Hypothalamus (tissue), 51 donors: ENCODE measurements at regions not wholly inside any gene's neighbourhood (a gene's known extent, or its start where the extent isn't known, plus 50 kb on each side); places are given as distances from the start of the nearest gene placed in this dataset.
A peak's percentile ranks its signal among the peaks of the same experiment; 100 is the strongest.

Experiments used
- DNase-seq, 51 donors: peaks; one replicate each; lab custom pipeline; 2025; lab: John Stamatoyannopoulos, UW

DNA sequence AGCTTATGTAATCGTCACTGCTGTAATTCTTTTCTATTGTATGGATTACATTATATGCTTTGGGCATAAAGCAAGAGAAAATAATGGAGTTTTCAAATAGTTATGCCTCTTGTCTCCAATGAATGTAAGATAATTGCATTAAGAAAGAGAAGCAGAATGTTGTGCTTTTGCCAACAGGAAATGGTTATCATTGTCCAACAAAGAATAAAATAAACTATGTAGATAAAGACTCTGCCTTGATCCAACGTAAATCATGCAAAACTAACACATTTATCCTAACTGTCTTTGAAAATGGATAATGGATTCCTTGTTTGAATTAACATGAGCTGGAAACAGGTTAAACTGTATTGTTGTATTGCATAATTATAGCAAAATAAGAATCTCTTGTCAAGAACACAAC, 1709.0 kb downstream of the PCDH7 start:
- DNase-seq: no peak

DNA sequence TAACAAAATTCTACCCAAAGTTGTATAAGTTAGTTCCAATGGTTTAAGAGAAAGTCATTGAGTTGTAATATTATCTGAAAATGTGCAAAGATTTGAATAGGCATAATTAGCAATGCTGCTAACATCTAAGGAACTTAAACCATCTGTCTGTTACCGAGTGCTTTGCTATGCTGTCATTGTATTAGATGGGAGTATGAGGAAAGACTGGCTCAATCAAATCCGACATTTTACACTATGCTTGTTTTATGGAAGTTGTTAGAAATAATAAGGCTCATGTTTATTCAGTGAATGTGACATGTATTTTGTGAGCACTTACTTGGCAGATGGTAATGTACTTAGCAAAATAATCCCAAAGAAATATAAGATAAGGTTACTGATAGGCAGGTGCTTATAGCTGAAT, 1715.1 kb downstream of the PCDH7 start:
- DNase-seq: no peak

DNA sequence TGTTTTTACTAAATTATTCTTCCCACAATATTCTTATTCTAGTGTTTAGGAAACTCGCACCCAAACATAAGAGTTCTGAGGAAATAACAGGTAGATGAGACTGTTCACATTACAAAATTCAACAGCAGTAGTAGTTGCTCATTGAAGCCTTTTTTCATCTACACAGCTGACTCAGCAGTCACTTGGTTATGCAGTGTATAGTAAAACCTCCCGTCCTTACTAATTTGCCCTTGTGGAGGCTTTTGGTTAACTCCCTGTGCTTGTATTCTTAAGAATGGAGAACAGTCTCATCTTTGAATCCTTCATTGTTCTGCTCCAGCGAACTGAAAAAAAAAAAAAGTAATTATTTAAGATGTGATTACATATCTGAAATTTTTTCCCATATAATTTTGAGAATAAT, 1716.6 kb downstream of the PCDH7 start:
- no peak for DNase-seq

DNA sequence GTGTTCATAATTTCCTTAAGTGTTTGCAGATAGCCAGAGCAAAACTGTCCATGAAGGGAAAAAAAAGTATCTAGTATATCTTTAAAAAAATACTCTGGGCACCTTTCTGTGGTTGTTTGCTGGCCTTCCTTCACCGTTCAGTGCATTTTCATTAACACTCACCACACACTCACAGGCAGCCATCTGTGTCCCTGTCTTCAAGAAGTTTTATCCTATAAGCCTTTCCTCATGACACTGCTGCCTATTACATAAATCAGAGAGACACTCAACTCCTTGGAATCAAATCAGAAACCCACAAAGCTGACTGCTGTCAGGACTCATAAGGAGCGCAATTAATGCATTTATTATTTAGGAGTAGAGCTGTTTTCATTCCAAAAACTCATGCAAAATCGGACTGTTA, 1720.2 kb downstream of the PCDH7 start:
- DNase-seq: no peak

DNA sequence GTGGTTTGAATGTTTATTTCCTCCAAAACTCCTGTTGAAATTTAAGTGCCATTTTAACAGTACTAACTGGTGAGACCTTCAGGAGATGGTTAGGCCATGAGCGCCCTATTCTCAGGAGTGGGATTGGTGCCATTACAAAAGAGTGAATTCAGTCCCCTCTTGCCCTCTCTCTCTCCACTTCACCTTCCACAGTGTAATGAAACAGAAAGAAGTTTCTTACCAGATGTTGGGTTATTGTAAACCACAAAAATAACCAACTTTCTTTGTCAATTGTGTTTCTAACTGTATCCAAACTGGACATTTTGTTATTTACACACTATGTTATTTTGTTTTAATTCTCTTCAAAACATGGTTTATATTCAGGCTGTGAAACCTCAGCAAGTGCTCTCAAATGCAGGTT, 1734.3 kb downstream of the PCDH7 start:
- DNase-seq: no peak

DNA sequence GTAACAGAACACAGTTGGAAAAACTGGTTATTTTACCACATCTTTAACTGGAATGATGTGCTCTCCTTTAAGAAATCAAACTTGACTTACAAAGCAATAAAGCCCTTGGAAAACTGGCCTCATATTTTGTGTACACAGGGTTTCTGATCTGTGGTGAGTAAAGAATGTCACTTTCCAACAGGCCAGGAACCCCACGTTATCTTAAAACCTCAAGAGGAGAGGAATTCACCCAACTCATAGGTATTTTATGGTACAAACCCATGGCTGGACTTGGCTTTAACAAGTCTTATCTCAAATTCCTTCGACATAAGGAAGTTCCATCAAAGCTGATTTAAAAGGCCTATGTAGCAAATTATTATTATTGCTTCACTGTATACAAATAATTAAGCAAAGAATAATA, 1735.1 kb downstream of the PCDH7 start:
- DNase-seq: no peak

DNA sequence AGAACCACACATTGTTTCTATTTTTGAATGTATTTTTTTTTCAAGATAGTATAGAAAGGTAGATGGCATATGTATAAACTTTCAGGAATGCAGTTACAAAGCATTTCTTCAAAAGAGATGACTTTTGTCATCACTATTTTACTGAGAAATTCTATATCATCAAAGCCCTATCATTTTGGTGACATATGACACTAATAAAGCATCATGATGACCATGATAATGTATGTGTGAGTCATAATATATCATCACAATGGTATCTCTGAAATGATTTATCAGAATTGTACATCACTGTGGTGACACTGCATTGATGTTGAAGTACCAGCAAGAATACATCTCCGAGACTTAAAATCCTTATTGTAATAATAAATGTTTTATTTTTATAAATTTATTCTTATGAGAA, 1740.8 kb downstream of the PCDH7 start:
- DNase-seq: no peak

DNA sequence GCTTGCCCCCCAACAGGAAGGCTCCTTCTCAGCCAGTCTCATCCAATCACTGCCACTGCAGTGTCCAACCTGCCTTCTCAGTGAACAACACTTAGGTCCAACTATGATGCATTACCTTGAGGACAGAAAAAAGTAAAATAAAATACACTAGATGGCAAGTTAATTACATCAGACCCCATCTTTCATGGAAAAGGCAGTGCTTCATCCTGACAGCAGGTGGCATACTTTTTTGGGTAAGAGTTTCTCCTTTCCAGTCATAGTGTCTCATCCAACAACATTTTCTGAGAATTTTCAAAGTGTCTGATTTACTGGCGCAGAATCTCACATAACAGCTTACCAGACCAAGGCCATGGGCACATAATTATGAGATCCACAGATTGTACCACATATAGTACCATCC, 1742.8 kb downstream of the PCDH7 start:
- no peak for DNase-seq

DNA sequence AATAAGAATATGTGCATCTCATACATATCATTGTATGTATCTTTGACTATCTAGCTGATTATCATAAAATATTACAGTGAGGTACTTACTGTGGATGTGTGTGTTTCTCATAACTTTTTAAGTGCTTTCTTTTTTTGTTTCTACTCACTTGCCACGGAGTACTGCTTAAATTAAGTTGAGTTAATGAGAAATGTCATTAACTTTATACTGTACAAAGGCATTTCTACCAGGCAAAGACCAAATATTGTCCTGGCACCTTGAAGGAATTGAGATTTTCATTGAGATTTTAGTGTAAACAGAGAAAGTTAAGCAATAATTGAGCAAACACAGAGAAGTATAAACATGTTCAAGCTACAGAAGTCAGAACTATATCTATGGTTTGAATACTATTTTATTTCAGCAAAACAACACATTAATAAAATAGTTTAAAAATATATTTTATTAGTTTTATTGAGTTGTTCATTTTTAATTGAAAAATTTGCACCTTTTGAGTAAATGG, 1750.0 kb downstream of the PCDH7 start:
- no peak for DNase-seq

DNA sequence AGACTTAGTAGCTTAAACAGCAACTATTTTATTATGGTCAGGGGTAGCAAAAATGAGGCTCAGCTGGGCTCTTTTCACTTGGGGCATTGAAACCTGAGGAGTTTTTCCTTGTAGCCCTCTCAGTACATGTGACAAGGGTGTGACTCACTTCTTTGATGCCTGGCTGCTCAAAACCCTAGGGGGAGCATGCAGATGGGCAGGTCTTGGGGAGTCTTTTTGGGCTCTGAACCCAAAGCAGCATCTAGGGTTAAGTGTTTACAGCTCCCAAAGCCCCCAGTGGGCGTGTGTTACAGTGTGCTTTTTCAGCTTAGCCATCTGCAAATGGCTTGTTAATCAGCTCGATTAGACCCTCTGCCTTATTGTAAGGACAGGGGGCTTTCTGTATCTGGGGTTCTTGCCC, 1752.7 kb downstream of the PCDH7 start:
- no peak for DNase-seq

DNA sequence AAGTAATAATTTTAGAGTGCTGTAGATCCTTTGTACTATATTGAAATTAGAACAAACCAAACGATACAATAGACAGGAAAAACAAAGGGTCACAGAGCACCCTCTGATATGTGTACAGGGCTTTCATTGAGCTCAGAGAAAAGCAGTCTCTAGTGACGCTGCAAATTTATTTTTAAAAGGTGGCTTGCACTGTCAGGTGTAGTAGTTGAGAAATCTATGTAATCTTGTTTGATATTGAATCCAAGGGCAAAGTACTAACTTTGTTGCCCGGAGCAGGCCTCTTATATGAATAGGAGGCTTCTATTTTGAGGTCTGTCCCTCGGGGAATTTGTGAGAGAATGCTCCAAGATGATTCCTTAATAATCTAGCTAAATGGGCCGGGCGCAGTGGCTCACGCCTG, 1755.5 kb downstream of the PCDH7 start:
- no peak for DNase-seq

DNA sequence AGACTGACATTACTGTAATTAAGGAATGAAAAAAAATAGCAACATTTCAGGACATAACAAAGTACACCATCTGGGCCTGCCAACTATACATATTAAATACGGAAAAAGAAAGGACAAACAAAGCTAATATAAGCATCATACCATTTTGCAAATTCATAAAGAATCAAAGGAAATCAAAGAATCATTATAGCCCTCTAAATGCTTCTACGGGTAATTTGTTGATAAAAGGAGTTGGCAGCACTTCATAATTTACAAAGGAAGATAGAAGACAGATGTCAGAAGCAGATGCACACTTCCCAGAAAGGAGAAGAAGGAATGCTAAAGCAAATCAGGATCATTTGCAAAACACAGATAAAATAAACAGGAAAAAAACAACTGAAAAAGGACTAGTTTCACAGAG, 1757.3 kb downstream of the PCDH7 start:
- no peak for DNase-seq

DNA sequence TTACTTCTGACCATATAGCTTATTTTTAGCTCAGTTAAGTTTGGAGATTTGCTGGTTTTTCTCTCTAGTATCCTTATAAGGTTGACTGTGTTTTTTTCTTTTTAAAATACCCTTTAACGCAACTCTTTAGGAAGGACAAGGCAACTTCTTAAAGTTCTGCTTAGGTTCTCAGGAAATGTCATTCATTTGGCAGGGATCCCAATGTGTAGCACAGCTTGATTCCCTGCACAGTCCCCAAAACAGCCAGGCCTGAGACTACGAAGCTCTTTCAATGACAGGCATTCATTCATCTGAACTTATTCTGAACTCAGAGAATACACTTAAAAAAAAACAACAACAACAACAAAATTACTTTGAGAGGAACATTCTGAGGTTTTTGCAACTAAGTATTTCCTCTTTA, 1765.8 kb downstream of the PCDH7 start:
- peak in 22 of 51 donors; percentile 0 to 48 (median 6) for DNase-seq

DNA sequence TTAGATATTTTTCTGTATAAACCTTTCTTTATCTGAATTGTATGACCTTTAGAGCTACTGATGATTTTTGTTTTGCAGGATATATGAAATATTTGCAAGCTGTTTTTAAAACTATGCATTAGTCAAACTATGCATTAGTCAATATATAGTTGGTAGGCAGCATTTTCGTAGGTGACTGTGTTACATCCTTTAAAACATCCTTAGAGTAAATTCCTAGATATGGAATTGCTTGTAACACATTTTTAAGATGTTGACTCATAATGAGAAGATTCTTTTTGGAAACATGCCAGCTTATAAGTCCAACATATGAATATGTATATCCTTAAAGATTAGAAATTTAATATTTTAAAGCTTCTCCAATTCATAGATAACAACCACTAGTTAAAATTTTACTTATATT, 1768.5 kb downstream of the PCDH7 start:
- no peak for DNase-seq

DNA sequence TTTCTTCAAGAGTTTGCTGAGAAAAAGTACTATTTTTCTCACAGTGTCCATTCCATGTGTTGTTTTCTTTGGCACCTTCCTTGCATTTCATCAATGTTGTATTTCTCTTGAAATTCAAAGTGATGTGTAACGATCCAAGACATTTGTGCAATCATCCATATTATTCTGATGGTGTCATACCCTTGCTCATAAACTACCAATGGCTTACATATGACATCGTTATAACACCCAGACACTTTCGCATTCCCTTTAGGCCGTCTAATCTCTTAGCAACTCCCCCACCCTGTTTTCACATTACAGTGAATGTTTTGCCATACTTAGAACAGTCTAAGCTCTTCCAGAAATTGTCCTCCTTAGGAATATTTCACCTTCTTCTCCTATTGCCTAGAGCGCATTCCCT, 1779.0 kb downstream of the PCDH7 start:
- DNase-seq: no peak

DNA sequence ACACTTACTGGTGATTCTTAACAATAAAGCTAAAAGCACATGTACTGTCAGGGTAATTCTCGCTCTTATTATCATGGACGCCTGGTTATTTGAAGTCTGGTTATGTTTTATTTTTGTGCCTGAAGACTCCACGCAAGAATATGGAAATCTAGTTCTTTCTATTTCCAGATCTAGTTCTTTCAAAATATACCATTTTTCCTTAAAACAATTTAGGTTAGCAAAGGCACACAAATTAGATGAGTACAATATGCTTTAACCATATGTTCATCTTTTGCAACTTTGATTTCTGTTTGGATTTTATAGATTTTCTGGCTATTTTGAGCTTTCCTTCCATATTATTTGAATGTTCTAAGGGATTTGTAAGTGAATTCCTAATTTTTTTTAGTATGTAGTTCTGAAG, 1783.1 kb downstream of the PCDH7 start:
- no peak for DNase-seq

DNA sequence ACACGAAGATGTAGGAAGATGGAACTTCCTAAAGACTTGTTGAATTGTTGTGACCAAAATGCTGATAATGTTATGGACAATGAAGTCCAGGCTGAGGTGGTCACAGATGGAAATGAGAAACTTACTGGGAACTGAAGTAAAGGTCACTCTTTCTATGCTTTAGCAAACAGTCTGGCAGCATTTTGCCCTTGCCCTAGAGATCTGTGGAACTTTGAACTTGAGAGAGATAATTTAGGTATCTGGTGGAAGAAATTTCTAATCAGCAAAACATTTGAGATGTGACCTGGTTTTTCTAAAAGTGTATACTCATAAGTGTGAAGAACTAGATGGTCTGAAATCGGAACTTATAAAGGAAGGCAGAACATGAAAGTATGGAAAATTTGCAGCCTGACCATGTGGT, 1785.9 kb downstream of the PCDH7 start:
- DNase-seq: no peak

DNA sequence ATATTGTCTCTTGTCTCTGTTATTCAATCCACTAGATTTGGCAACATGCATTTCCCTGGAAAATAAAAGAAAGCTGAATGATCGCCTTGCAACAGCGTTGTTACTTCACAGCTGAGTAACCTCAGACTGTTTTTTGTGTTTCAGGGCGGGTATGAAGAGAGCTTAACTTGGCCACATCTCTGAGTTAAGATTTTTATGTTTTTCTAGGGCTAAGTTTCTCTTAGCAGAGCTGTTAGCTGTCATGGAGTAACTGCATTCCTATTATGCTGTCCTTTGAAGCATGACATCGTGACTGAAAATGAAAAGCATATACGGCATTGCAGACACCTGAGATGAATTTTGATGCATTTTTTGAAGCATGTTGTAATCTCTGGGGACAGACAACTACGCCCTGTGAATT, 1798.9 kb downstream of the PCDH7 start:
- no peak for DNase-seq

DNA sequence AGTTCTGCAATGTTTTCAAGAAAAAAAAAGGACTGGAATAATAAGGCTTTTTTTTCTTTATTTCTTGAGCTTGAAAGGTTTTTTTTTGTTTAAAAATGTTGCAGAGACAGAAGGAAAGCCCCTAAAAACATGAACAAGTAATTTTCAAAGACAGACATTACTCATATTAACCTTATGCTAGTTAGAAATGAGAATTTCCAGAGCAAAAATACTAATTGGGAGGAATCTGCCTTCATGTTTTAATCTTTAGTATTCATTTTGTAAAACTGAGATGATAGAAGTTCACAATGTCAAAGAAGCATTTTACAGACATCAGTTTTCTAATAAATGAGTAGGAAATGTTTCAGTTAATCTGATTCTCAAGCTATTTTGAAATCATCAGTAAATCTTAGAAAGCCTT, 1805.3 kb downstream of the PCDH7 start:
- no peak for DNase-seq

DNA sequence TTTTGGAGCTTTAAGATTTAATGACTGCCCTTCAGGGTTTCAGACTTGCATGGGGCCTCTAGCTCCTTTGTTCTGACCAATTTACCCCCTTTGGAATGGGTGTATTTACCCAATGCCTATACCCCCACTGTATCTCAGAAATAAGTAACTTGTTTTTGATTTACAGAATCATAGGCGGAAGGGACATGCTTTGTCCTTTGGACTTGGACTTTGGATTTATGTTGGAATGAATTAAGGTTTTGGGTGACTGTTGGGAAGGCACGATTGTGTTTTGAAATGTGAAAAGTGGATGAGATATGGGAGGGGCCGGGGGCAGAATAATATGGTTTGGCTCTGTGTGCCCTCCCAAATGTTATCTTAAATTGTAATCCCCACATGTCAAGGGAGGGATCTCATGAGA, 1824.7 kb downstream of the PCDH7 start:
- DNase-seq: no peak

DNA sequence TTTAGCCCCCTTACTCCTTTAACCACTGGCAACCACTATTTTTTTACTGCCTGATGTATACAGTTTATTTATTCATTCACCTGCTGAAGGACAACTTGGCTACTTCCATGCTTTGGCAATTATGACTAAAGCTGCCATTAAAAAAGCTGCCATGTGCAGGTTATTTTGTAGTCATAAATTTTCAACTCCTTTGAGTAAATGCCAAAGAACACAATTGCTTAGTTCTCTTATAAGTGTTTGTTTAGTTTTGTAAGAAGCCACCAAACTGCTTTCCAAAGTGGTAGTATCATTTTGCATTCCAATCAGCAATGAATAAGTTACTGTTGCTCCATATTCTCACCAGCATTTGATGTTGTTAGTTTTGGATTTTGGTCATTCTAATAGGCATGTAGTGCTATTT, 1831.8 kb downstream of the PCDH7 start:
- no peak for DNase-seq

DNA sequence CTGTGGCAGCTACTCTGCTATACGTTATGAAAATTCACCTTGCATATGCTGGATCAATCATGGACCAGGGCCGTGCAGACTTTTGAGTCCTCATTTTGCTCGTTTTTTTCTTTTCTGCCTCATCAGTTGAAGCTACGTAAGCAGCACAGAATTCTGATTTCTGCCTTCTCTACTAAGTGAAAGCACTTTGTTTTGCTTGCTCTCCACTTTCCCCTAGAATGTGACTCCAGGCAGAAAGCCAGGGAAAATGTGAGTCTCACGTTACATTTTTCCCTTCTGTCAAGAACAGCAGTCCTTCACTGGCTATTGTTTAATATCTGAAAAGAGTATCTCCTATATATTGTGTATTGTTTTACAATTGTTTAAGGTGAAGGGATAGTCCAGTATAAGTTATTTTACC, 1840.1 kb downstream of the PCDH7 start:
- DNase-seq: no peak

DNA sequence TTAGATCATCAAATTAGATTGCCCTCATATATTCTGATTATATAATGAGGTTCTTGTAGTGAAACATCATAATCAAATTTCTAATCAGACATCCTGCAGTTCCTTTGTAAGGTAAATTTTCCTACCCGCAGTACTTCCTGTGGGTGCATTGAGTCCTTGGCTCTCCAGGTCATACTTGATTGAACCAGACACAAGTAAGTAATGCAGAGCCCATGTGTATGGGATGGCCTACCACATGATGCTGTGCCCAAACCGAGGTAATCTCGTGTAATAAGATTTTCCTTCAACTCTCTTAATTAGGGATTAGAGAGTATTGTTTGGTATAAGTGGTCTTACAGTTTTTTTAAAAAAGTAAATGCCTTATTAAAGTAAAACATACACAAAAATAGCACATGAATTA, 1841.8 kb downstream of the PCDH7 start:
- DNase-seq: no peak

DNA sequence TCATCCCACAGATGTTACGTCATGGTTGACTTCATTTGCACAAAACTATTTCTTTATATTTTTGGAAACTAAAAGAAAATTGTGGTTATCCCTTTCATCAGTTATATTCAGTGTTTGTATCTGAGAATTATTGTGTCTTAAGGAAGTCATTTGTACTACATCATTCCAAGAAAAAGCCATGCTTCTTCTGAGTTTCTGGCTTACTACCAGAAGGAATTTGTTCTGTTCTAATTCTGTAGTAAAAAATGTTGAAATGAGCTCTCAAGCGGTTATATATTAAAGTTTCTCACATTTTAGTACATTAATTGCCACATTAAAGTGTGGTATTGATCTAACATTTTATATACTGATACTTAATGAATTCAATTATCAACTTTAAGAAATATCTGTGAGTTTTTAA, 1844.5 kb downstream of the PCDH7 start:
- DNase-seq: no peak
